LNCAP (cell line): ENCODE measurements at regions not wholly inside any gene's neighbourhood (a gene's known extent, or its start where the extent isn't known, plus 50 kb on each side); places are given as distances from the start of the nearest gene placed in this dataset.

Experiments used
- TF ChIP-seq, protein P1 (sequence below): fragments of 450-650 bp; IDR thresholded peaks from 2 replicates; pipeline ENCODE4 v1.5.1; 2017; ENCODE audit warnings: mild to moderate bottlenecking

DNA sequence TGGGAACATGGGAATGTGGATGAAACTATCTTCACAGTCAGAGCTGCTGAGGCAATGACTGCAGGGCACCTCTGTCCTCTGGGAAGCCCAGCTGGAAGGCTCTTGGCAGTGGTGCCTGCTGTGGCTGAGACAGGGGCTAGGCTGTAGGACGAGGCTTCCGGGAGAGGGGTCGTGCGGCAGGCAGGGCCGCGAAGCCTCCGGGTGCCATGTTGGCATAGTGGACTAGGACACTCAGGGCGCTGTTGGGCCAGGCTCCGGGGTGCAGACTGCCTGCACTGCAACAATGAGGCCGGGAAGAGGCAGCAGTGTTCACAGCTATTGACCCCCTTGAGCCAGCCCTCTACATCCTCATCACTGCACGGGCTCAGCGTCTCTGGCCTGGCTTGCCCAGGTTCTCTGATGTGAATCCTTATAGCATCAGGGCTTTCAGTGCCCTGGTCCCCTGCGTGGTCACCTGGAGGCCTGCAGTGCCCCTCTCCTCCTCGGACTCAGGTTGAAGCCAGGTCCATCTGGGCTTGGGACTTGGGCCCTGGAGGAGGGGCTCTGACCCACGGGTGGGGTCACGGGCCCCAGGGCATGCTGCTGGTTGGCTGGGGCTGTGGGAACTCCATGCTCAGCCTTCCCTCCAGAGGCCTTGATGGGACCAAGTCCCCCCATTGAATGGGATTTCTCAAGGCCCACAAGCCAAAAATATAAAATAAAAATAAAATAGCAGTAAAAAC lies 91.6 kb downstream of the TNFRSF13B start:
- TF ChIP-seq, protein P1, sequence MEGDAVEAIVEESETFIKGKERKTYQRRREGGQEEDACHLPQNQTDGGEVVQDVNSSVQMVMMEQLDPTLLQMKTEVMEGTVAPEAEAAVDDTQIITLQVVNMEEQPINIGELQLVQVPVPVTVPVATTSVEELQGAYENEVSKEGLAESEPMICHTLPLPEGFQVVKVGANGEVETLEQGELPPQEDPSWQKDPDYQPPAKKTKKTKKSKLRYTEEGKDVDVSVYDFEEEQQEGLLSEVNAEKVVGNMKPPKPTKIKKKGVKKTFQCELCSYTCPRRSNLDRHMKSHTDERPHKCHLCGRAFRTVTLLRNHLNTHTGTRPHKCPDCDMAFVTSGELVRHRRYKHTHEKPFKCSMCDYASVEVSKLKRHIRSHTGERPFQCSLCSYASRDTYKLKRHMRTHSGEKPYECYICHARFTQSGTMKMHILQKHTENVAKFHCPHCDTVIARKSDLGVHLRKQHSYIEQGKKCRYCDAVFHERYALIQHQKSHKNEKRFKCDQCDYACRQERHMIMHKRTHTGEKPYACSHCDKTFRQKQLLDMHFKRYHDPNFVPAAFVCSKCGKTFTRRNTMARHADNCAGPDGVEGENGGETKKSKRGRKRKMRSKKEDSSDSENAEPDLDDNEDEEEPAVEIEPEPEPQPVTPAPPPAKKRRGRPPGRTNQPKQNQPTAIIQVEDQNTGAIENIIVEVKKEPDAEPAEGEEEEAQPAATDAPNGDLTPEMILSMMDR = no peak

DNA sequence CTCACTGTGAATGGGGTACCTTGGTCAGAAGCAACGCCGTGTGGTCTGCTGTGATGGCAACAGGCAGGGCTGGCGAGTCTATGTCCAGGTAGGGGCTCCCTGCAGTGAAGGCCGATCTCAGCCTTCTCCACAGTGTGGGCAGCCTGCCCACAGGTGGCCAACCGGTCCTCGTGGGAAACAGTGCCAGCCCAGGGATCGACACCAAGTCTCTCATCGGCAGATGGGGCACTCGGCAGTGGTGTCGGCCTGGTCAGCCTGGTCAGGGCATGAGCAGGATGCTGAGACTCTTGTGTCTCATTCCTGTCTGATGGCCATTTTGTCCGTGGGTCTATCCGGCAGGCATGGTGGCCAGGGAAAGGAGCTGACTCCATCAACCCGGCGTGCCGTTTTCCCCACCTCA lies 92.2 kb downstream of the TNFRSF13B start:
- TF ChIP-seq, protein P1 = no peak

DNA sequence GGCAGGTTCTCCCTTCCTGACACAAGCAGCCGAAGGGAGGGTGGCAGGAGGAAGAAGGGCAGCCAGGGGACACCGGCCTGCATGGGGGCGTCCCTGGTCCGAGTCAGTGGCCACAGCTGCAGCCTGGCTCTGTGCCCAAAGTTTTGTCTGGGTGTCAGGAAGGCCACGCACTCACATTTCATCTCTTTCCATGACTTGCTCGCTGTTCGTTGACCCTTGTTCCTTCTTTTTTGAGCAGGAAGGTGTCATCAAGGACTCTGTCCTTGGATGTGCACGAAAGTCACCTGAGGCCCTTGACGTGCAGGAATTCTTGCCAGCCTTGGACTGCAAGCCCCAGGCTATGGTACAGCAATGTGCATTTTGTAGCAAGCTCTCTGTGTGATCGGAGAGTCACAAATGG lies 93.3 kb downstream of the TNFRSF13B start:
- TF ChIP-seq, protein P1 = no peak

DNA sequence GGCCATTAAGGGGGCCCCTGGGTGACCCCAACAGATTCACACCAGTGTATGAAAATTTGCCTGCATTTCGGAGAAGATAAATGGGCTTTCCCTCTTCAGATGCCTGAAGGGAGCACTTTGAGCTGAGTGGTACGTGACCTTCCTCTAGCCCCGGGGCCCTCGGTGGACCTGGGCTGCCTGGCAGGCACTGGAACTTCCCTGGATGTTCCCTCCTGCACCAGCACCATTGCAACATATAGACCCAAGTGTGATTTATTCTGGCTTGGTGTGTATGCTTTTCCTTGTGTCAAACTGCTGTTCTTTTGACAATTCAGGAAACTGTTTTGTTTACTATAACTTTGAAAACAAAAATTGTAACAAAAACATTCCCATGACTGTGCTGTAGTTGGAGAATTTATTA lies 93.8 kb downstream of the TNFRSF13B start:
- TF ChIP-seq, protein P1 = no peak

DNA sequence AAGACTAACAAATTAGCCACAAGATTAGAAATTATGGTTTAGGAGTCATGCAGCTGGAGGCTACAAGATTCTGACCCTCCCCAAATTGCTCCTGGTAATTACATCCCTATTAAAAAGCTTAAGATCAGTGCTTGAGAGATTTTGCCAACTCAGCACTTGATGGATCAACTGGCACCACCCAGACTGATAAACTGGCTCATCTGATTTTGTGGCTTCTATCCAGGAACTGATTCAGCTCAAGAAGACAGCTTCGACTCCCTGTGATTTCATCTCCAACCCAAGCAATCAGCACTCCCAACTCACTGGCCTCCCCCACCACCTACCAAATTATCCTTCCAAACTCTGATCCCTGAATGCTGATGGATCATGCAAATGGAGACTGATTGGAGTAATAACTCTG lies 94.8 kb downstream of the TNFRSF13B start:
- TF ChIP-seq, protein P1 = no peak

DNA sequence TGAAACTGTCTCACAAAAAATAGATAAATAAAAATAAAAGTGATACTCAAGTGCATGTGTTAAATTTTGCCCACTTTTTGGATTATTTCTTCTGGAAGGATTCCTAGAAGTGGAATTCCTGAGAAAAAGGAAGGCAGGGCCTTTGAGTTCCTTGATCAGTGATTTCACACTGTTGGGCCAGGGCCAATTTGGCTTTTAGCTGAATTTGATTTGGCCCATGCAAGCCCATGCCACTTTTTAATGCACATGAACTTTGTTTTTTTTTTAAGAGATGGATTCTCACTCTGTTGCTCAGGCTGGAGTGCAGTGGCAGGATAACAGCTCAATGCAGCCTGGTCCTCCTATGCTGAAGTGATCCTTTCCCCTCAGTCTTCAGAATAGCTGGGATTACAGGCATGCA lies 96.3 kb downstream of the TNFRSF13B start:
- TF ChIP-seq, protein P1 = no peak

DNA sequence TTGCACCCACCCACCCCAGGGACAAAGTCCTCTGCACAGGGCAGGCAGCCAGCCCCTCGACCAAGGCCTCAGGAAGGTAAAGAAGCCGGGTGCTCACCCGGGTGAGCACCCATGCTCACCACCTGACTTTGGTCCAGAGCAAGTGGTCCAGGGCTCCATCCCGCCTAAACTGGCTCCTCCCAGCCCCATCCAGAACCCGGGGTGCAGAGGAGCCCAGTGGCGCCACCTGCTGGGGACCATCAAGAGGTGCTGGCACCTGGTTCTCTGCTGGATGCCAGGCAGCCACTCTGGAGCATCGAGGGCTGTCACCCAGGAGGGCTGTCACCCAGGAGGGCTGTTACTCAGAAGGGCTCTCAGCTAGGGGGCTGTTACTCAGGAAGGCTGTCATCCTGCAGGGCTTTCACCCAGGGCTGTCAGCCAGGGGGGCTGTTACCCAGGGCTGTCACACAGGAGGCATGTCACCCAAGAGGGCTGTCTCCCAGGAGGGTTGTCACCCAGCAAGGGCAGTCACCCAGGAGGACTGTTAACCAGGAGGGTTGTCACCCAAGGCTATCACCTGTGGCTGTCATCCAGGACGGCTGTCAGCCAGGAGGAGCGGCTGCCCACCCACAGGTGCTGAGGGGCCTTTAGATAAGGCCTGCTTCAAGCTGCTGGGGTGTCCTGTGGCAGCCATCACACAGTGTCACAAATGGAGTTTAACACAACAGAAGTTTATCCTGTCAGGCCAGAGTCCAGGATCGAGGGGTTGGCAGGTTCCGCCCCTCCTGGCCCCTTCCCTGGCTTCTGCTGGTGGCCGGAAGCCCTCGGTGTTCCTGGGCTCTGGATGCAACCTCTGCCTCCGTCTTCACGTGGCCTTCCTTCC lies 98.5 kb downstream of the TNFRSF13B start:
- TF ChIP-seq, protein P1 = peak; percentile 82
